ENCODE measurements at regions not wholly inside any gene's neighbourhood (a gene's known extent, or its start where the extent isn't known, plus 50 kb on each side); places are given as distances from the start of the nearest gene placed in this dataset.
"Not testable (repeated sequence)": the region's sequence is repeated elsewhere in the genome, so short reads cannot be mapped to it uniquely, and the experiment has no call there.

DNA sequence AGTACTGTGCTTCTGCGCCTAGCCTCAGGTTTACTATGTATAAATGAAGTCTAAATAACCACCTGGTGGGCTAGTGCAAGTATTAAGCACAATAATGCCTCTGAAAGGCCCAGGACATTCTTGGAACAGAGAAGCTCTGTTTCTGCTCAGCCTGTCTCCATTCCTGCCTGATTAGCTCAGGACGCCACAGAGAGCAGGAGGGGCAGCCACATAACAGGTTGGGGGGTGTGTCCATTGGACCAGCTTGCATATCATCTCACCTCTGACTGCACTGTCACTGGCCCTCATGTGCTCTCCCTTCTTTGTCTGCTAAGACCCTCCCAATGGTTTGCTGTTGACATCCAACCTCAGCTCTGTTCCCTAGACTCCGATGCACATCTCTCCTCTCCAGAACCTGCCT is 52.8 kb upstream of the IKZF1 start:
- DNase-seq (ENCODE audit: low read depth in 2 of 2) = no peak

DNA sequence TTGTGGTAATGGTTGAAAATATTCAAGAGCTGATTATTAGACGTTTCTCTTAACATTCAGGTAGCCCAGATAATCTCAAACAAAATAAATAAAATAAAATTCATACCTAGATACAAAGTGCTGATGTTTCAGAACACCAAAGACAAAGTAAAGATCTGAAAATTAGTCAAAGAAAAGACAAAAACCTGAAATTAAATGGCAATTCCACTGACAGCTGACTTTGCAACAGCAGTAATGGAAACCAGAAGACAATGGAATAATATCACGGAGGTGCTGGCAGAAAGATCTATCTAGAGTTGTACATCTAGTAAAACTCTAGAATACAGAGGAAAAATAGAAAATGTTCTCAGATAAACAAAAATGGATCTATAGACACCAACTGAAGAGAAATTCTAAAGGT is 58.0 kb upstream of the IKZF1 start:
- no peak for DNase-seq (ENCODE audit: low read depth in 2 of 2)

DNA sequence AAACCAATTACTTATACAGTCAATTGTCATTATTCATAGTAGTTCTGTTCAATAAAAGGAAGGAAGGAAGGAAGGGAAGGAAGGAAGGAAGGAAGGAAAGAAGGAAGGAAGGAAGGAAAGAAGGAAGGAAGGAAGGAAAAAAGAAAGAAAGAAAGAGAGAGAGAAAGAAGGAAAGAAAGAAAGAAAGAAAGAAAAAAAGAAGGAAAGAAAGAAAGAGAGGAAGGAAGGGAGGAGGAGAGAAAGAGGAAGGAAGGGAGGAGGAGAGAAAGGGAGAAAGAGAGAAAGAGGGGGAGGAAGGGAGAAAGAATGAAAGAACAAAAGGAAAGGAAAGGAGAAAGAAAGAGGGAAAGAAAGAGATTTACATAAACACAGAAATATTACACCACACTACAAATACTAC is 62.4 kb upstream of the IKZF1 start:
- not testable (repeated sequence) for DNase-seq (ENCODE audit: low read depth in 2 of 2)

DNA sequence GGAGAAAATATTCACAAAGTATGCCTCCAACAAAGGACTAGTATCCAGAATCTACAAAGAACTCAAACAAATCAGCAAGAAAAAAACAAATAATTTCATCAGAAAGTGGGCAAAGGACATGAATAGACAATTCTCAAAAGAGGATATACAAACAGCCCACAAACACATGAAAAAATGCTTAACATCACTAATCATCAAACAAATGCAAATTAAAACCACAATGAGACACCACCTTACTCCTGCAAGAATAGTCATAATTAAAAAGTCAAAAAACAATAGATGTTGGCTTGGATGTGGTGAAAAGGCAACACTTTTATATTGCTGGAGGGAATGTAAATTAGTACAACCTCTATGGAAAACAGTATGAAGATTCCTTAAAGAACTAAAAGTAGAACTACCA is 63.8 kb upstream of the IKZF1 start:
- DNase-seq (ENCODE audit: low read depth in 2 of 2) = not testable (repeated sequence)

DNA sequence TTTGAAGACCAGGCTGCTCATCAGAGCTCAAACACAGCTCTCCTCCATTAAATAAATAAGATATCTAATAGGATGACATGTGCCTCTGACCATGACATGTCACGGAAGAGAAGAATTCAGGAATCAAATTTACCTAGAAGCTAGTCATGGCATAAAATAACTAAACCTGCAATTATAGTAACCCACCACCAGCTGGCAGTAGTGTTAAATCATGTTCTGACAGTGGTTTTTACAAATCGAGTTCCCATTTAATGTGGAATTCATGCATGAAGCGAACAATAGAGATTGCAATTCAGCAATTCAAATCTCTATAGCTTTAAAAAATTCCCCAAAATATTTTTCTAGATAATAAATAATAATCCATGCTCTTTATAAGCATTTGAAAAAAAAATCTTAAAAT is 74.6 kb upstream of the IKZF1 start:
- no peak for DNase-seq (ENCODE audit: low read depth in 2 of 2)

DNA sequence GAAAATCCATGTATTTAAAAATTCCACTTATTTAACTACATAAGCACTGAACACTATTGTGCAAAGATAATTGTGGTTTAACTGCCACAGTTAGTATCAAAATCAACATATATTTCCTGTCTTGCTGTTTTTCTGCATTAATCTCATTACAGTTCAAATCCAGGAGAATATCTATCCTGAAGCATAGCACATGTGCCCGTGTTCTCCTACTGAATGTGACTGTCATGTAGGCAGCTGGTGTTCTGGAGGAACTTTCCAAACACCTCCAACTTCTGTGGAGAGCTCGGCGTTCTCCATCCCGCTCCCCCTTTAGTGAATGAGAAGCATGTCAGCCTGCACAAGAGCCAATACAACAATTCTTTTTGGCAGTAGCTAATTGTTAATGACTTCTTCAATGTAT is 76.4 kb upstream of the IKZF1 start:
- no peak for DNase-seq (ENCODE audit: low read depth in 2 of 2)

DNA sequence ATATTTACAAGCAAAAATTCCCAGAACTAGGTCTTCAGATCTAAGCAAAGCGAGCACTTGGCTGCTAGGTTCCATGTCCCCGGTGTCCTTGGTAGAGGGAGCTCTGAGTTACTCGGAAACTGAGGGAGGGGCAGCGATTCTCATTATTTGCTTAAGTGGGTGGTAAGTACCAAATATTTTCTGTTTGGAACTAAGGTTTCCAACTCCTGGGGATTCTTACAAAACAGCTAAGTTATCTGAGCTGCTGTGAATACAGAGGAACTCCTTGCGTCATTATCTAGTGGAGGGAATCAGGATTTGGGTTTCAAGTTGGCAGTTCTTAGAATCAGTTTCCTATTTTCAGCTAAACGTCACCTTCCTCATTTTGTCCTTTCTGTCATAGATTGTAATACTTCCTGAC is 76.8 kb upstream of the IKZF1 start:
- DNase-seq (ENCODE audit: low read depth in 2 of 2) = no peak

DNA sequence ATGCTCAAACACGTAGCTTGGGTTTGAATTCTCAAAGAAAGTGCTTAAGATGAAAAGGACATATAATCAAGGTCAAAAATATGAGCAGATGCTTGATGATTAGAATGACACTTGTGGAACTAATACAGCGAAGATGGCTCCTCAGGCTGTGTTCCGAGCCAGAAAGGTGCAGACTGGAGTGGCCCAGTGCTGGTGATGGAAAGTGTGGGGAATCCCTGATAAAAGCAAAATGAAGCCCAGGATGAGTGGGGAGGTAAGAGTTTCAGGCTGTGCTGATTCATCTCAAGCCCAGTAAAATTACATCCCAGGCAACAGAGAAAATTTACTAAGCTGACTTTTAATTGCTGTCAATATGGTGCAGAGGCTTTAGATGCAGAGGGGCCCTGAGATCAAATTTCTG is 77.8 kb upstream of the IKZF1 start:
- no peak for DNase-seq (ENCODE audit: low read depth in 2 of 2)

DNA sequence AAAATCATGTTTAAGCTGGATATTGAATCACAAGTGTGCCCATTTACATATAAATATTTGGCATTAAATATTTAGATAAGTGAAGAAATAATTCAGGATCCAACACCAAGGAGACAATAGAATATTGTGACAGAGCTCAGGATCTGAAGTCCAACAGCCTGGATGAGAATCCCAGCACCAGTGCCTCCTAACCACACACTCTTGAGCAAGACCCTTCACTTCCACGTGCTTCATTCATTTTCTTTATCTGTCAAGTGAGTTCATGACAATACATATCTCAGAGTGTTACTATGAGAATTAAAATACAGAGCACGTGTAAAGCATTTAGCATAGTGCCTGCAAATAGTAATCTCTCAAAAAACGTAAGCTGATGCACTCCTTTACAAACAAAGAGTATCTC is 78.4 kb upstream of the IKZF1 start:
- no peak for DNase-seq (ENCODE audit: low read depth in 2 of 2)

DNA sequence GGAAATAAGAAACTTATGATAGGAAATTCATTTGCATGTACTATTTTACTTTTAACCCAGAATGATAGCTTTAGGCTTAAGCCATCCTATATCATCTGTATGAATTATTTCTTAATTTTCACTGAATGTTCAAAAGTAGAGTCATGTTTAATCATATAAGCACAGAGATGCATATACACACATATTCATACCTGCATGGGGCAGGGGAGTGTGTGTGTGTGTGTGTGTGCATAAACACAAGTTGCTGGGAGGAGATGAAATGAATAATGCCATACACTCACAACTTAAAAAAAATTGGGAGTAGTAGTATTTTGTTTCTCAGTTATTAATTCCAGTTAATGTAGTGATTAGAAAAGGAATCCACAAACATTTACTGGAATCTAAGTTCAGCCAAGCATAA is 83.1 kb upstream of the IKZF1 start:
- DNase-seq (ENCODE audit: low read depth in 2 of 2) = no peak

DNA sequence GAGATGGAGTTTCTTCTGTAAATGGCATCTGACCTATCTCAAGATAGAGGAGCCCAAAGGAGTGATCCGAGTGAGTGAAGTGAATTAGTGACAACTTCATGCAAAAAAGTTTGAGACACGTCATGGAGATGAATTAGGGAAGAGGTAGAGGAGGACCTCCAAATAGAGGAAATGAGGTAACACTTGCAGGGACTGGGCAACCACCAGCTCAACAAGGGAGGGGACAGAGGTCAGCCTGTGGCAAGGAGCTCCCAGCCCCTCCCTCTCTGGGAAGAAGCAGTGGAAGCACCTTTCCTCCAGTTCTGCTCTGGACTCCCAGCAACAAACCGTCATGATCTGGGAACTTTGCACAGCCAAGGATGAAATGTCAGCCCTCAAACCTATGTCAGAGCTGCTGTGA is 83.5 kb upstream of the IKZF1 start:
- no peak for DNase-seq (ENCODE audit: low read depth in 2 of 2)

DNA sequence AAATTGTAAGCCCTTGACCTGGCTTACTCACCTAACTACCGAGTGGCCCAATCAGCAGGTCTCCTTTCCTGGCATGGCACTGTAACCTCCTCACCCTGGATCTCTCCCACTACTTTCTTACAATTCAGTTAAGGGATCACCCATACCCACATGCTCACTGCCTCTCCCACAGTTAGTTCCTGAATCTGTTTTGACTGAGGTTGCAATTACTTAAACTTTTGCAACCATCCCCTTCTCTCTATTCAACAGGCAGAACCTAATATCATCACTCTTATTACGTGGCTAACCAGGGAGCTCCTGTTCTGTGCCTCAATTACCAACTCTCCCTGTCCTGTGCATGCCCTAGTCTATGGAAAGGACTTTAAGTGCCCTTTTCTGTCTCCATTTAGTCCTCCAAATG is 84.2 kb upstream of the IKZF1 start:
- DNase-seq (ENCODE audit: low read depth in 2 of 2) = no peak

DNA sequence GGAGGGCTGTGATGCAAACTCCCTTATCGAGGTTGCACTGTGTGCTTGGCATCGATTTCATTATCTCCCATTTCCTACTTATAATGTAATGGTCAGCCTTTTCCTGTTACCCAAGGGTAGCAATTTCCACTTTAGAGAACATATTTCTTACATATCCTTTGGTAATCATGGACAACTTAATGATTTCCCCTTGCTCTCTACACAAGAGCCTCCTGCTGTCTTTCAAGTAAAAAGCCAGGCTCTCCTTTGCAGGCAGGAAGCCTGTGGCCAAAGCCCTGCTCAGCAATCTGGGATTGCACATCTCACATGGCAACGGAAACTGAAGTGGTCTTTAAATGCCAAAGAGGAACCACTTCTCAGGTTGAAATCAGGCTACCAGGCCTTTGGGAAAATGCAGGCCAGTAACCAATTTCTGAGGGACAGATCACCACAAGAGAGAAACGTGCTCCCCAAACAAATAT is 86.7 kb upstream of the IKZF1 start:
- DNase-seq (ENCODE audit: low read depth in 2 of 2) = no peak

DNA sequence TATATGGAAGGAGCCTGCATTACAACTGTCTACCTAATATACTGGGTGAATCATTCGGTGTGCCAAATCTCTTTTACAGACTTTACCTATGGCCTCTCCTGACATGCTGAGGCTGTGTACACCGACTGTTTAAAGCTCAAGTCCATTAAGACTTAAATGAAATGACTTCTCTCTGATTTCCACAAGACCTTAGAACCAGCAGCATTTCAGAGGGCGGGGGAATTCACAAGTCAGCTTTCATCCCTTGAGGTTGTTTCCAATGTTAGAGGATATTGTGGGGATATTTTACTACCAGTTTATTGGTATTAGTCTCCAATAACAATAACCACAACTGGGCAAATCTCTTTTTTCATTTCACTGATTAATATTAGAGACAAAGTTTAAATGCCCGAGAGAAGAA is 87.1 kb upstream of the IKZF1 start:
- no peak for DNase-seq (ENCODE audit: low read depth in 2 of 2)

DNA sequence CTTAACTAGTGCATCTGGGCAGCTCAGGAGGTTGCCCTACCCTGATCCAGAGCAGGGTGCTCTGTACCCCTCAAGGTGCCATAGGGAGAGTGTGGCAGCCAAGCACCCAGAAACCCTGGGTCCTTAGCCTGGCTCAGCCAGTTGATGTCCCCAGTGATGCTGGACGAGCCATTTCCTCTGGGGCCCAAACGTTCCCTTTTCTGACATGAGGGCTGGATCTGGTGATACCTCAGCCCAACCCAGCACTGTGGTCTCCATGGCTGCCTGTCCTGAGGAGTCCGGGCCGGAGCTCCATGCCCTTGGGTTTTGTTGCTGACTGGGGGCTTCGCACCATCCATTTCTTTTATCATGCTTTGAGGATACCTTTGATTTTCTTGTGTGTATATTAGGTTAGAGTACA is 87.9 kb upstream of the IKZF1 start:
- no peak for DNase-seq (ENCODE audit: low read depth in 2 of 2)

DNA sequence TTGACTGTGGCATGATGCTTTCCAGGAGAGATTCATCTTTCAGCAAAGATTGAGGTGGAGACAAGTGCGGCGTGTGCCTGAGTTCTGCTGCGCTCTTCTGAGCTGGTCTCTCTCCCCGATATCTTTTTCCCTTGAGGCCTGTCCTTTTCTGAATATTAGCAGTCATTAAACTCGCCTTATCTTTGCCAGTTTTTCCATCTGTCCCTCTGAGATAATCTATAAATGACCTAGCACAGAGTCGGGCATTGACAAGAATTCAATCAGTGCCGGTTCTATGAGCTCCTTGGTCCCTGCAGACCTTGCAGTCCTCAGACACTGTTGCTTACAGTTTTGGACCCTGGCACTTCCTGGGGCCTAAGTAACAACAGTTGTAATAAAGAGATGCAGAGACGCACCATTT is 89.7 kb upstream of the IKZF1 start:
- no peak for DNase-seq (ENCODE audit: low read depth in 2 of 2)

DNA sequence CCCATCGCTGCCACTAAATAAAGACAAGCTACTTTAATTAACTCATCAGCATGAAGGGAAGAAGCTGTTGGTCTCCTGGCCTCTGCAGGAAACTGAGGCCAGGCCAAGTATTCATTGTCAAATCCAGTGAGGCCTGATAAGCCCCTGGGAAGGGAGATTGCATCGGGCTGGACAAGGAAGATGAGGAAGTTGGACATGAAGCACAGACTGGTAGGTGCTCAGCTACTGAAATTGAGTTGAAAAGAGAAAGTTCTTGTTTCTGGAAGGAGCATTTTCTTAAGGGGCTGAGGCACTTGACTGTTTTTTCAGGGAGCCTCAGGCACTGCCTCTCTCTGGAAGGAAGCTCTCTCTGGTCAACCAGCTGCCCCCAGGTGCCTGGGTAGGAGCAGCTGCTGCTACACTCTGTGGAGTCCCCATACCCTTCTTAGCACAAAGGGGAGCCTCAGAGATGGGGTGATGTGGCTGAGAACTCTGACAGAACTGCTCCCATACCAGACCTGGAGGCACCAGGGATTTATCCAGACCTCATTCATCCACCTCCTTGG is 90.3 kb upstream of the IKZF1 start:
- DNase-seq (ENCODE audit: low read depth in 2 of 2) = no peak

DNA sequence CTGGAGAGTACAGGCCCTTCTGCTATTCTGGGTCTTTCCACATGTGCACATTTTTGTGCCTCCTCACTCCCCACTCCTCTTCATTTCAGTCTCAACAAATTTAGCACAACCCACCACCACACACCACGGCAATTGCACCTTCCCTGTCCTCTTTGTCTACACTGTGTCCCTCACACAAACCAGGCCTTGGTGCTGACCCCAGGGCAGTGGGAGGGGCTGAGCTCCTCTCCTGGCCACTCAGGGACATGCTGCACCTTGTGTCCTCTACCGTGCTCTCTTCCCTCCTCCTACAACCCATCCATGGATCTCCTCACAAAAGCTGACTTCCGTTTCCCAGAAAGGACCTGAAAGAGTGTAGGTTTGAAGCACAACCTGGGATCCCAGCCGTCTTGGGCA is 90.9 kb upstream of the IKZF1 start:
- DNase-seq (ENCODE audit: low read depth in 2 of 2) = no peak

DNA sequence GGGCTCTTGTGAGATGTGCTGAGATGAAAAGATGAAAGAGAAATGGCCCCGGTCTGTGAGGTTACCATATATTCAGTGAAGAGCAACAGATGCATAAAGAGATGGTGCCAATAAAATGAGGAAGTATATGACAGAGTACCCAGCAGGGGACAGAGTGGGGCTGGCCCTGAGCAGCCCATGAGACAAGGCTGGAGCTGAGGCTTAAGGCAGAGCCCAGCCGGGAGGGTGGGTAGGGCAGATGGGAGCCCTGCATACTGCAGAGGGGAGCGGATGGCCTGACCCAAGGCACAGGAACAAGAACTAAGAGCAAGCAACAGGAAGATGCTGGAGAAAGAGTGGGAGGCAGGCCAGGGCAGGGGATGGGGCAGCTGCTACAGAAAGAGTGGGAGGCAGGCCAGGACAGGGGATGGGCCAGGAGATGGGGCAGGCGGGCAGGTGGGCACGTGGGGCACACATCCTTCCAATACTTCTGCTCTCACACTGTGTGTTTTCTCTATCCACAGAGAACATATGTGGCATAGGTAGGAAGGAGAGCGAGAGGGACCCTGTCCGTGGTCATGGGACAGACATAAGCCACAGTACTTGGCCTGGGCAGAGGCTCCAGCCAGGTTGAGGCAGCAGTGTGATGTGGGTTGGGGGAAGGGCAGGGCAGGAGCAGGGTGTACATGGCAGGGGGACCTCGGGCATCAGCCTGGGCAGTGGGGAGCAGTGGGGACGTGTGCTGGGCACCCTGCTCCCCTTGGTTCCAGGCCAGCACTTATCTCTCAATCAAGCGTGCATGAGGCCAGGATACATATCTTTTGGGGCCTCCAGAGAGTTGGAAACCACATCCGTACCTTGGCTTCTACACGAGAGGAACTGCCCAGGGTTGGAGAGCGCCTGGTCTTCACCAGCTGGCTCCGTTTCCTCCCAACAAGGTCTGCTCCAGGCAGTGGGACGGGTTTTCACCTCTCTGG is 91.6 kb upstream of the IKZF1 start:
- no peak for DNase-seq (ENCODE audit: low read depth in 2 of 2)

DNA sequence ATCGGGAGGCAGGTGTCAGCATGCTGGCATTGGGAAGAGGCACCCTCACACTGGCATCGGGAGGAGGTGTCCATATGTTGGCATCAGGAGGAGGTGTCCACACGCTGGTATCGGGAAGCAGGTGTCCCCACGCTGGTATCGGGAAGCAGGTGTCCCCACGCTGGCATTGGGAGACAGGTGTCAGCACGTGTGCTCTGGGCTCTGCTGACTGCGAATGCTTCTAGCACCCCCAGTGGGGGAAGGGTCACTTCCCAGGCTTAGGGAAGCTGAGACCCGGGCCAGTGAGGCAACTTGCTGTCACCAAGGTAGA is 92.5 kb upstream of the IKZF1 start:
- DNase-seq (ENCODE audit: low read depth in 2 of 2) = no peak

DNA sequence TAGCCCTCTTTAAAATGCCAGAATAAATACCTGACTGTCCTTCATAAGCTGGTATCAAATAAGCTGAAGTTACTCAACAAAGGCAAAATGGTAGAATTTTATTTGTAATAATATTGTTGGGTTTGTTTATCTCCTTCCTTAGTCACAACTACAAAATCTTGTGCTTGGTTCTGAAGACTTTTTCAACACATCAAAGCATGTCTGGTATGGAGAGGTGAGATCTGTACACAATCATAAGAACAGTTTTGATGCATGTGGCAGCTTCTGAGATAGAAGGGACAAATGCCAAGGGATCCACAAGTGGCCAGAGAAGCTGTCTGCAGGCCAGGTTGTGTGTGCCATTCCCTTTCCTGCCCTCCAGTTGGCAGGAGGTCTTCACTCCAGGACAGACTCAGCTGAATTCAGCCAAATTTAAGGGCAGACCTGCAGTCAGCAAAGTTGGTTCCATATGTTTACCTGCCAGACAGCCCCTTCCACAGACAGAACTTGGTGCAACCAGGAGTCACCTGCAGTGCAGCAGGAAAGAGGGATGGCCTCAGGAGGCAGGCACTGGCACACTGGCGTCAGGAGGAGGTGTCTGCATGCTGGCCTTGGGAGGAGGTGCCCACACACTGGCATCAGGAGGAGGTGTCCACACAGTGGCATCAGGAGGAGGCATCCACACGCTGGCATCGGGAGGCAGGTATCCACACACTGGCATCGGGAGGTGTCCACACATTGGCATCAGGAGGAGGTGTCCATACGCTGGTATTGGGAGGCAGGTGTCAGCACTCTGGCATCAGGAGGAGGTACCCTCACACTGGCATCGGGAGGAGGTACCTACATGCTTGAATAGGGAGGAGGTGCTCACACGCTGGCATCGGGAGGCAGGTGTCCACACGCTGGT is 93.1 kb upstream of the IKZF1 start:
- no peak for DNase-seq (ENCODE audit: low read depth in 2 of 2)

DNA sequence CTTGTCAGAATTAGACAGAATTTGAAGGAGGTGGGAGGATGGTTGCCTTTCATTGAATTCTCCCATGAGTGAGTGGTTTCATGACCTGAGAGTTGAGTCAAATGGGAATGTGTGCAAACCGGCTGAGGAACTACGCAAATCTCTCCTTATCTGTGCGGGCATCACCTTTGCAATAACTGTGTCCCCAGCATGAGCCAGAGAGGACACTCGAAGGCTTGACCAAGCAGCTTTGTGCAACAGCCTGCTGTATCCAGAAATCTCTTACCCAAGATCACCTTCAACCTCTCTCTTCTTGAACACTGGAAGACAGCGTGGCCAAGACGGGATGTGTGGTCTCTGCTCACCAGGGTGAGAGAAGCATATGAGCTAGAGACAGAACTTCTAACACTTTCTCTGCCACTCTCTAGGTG is 93.8 kb upstream of the IKZF1 start:
- no peak for DNase-seq (ENCODE audit: low read depth in 2 of 2)
